ENCODE measurements at regions not wholly inside any gene's neighbourhood (a gene's known extent, or its start where the extent isn't known, plus 50 kb on each side); places are given as distances from the start of the nearest gene placed in this dataset.
A peak's percentile ranks its signal among the peaks of the same experiment; 100 is the strongest.

GRCh38 chr13:40407567-40407966 is 258.9 kb downstream of the FOXO1 start:
- no peak overlapping the region for H3K4me2 ChIP-seq (ENCODE audit: low read length)
- no peak overlapping the region for H3K4me3 ChIP-seq (ENCODE audit: low read depth, low read length)
- no peak overlapping the region for H3K4ac ChIP-seq (ENCODE audit: low read depth, low read length)
- no peaks in the 10 kb centered on the region for H3K36me3 ChIP-seq (ENCODE audit: control insufficient read depth in 1 of 2, insufficient read depth in 2 of 2, low read length in 2 of 2)
- no peak overlapping the region for H2BK12ac ChIP-seq (ENCODE audit: low read length)
- no peak overlapping the region for H3K18ac ChIP-seq (ENCODE audit: low read length)
- H3K9me3 ChIP-seq (ENCODE audit: insufficient read depth, low read depth, low read length): no peaks in the 10 kb centered on the region
- H2BK120ac ChIP-seq (ENCODE audit: insufficient read depth, low read length, poor library complexity): no peak overlapping the region
- WGBS (ENCODE audit: extremely low coverage, insufficient coverage, insufficient read length): no CpG with 5 or more reads among the region's 3 CpGs
- peaks cover 2% of the 10 kb centered on the region for H3K79me2 ChIP-seq (ENCODE audit: control insufficient read depth, insufficient read depth, low read length, poor library complexity)
- no peak overlapping the region for H4K8ac ChIP-seq (ENCODE audit: low read depth, low read length)
- no peak overlapping the region for H4K12ac ChIP-seq (ENCODE audit: low read depth, low read length)
- no peak overlapping the region for H4K91ac ChIP-seq (ENCODE audit: low read depth, low read length)
- no peak overlapping the region for H2AK5ac ChIP-seq (ENCODE audit: low read length)
- no peak overlapping the region for H3K9ac ChIP-seq (ENCODE audit: low read length)
- no peak overlapping the region for H2AFZ ChIP-seq (ENCODE audit: insufficient read depth, low read length, poor library complexity)
- no peak overlapping the region for H3K14ac ChIP-seq (ENCODE audit: low read length)
- H3K27me3 ChIP-seq (ENCODE audit: insufficient read depth, low read length): no peaks in the 10 kb centered on the region
- H3K4me1 ChIP-seq (ENCODE audit: control insufficient read depth in 1 of 2, insufficient read depth in 2 of 2, low read length in 2 of 2): peaks cover 8 to 13% of the 10 kb centered on the region in 2 experiments
- DNase-seq: no peak
- H3K23ac ChIP-seq (ENCODE audit: low read length): no peak overlapping the region
- no peak overlapping the region for H2BK5ac ChIP-seq (ENCODE audit: low read depth, low read length, poor library complexity)
- peaks cover 19% of the 10 kb centered on the region for H3K79me1 ChIP-seq (ENCODE audit: low read length)
- H3K27ac ChIP-seq (ENCODE audit: low read depth, low read length): no peak overlapping the region

- WGBS (ENCODE audit: extremely low coverage, insufficient coverage, insufficient read length): no CpG with 5 or more reads among the region's 5 CpGs
- Histone ChIP-seq H2AFZ (ENCODE audit: insufficient read depth, low read length, poor library complexity) (no peak overlapping the region), H3K36me3 (ENCODE audit: control insufficient read depth in 1 of 2, insufficient read depth in 2 of 2, low read length in 2 of 2) (no peaks in the 10 kb centered on the region), H3K4me1 (ENCODE audit: control insufficient read depth in 1 of 2, insufficient read depth in 2 of 2, low read length in 2 of 2) (peaks cover 2 to 5% of the 10 kb centered on the region in 2 experiments), H3K79me2 (ENCODE audit: control insufficient read depth, insufficient read depth, low read length, poor library complexity) (no peaks in the 10 kb centered on the region), H3K18ac (ENCODE audit: low read length) (no peak overlapping the region), H3K27ac (ENCODE audit: low read depth, low read length) (no peak overlapping the region), H3K4me3 (ENCODE audit: low read depth, low read length) (no peak overlapping the region), H3K27me3 (ENCODE audit: insufficient read depth, low read length) (no peaks in the 10 kb centered on the region), H2BK5ac (ENCODE audit: low read depth, low read length, poor library complexity) (no peak overlapping the region), H3K79me1 (ENCODE audit: low read length) (peaks cover 16% of the 10 kb centered on the region), H2BK120ac (ENCODE audit: insufficient read depth, low read length, poor library complexity) (no peak overlapping the region), H3K14ac (ENCODE audit: low read length) (no peak overlapping the region), H4K91ac (ENCODE audit: low read depth, low read length) (no peak overlapping the region), H3K23ac (ENCODE audit: low read length) (no peak overlapping the region), H4K8ac (ENCODE audit: low read depth, low read length) (no peak overlapping the region), H3K4ac (ENCODE audit: low read depth, low read length) (no peak overlapping the region), H3K4me2 (ENCODE audit: low read length) (no peak overlapping the region), H2AK5ac (ENCODE audit: low read length) (no peak overlapping the region), H2BK12ac (ENCODE audit: low read length) (no peak overlapping the region), H3K9me3 (ENCODE audit: insufficient read depth, low read depth, low read length) (no peaks in the 10 kb centered on the region), H4K12ac (ENCODE audit: low read depth, low read length) (no peak overlapping the region), H3K9ac (ENCODE audit: low read length) (no peak overlapping the region)
- peak in 1 of 2 donors; percentile 62 for DNase-seq
Measured at GRCh38 chr13:40408602-40409001, 257.8 kb downstream of the FOXO1 start.

- no peak overlapping the region for H3K23ac ChIP-seq (ENCODE audit: low read length)
- no CpG with 5 or more reads among the region's 2 CpGs for whole genome bisulfite sequencing (ENCODE audit: extremely low coverage, insufficient coverage, insufficient read length)
- H3K4me1 ChIP-seq (ENCODE audit: control insufficient read depth in 1 of 2, insufficient read depth in 2 of 2, low read length in 2 of 2): peaks cover 0 to 1% of the 10 kb centered on the region in 2 experiments
- no peaks in the 10 kb centered on the region for H3K27me3 ChIP-seq (ENCODE audit: insufficient read depth, low read length)
- no peak overlapping the region for H3K14ac ChIP-seq (ENCODE audit: low read length)
- H3K9ac ChIP-seq (ENCODE audit: low read length): no peak overlapping the region
- H2BK12ac ChIP-seq (ENCODE audit: low read length): no peak overlapping the region
- no peak overlapping the region for H2BK5ac ChIP-seq (ENCODE audit: low read depth, low read length, poor library complexity)
- H4K12ac ChIP-seq (ENCODE audit: low read depth, low read length): no peak overlapping the region
- H3K9me3 ChIP-seq (ENCODE audit: insufficient read depth, low read depth, low read length): no peaks in the 10 kb centered on the region
- H2AFZ ChIP-seq (ENCODE audit: insufficient read depth, low read length, poor library complexity): no peak overlapping the region
- no peak overlapping the region for H3K4me3 ChIP-seq (ENCODE audit: low read depth, low read length)
- H4K8ac ChIP-seq (ENCODE audit: low read depth, low read length): no peak overlapping the region
- H3K79me1 ChIP-seq (ENCODE audit: low read length): peaks cover 9% of the 10 kb centered on the region
- no peak for DNase-seq
- H3K79me2 ChIP-seq (ENCODE audit: control insufficient read depth, insufficient read depth, low read length, poor library complexity): no peaks in the 10 kb centered on the region
- no peak overlapping the region for H3K4ac ChIP-seq (ENCODE audit: low read depth, low read length)
- no peak overlapping the region for H4K91ac ChIP-seq (ENCODE audit: low read depth, low read length)
- H3K36me3 ChIP-seq (ENCODE audit: control insufficient read depth in 1 of 2, insufficient read depth in 2 of 2, low read length in 2 of 2): no peaks in the 10 kb centered on the region
- peak overlapping the region; percentile 24 for H2BK120ac ChIP-seq (ENCODE audit: insufficient read depth, low read length, poor library complexity)
- H2AK5ac ChIP-seq (ENCODE audit: low read length): no peak overlapping the region
- H3K4me2 ChIP-seq (ENCODE audit: low read length): no peak overlapping the region
- no peak overlapping the region for H3K18ac ChIP-seq (ENCODE audit: low read length)
- H3K27ac ChIP-seq (ENCODE audit: low read depth, low read length): no peak overlapping the region
Measured at GRCh38 chr13:40409278-40409677, 257.2 kb downstream of the FOXO1 start.

- H3K4ac ChIP-seq (ENCODE audit: low read depth, low read length): no peak overlapping the region
- H3K27me3 ChIP-seq (ENCODE audit: insufficient read depth, low read length): no peaks in the 10 kb centered on the region
- no peak overlapping the region for H3K4me2 ChIP-seq (ENCODE audit: low read length)
- H2AFZ ChIP-seq (ENCODE audit: insufficient read depth, low read length, poor library complexity): no peak overlapping the region
- H4K12ac ChIP-seq (ENCODE audit: low read depth, low read length): no peak overlapping the region
- H3K23ac ChIP-seq (ENCODE audit: low read length): no peak overlapping the region
- no peak overlapping the region for H2BK5ac ChIP-seq (ENCODE audit: low read depth, low read length, poor library complexity)
- peaks cover 1% of the 10 kb centered on the region for H3K79me1 ChIP-seq (ENCODE audit: low read length)
- WGBS (ENCODE audit: extremely low coverage, insufficient coverage, insufficient read length): no CpG with 5 or more reads among the region's 1 CpG
- H4K91ac ChIP-seq (ENCODE audit: low read depth, low read length): no peak overlapping the region
- no peak overlapping the region for H2BK12ac ChIP-seq (ENCODE audit: low read length)
- H3K9me3 ChIP-seq (ENCODE audit: insufficient read depth, low read depth, low read length): no peaks in the 10 kb centered on the region
- DNase-seq: no peak
- no peaks in the 10 kb centered on the region for H3K79me2 ChIP-seq (ENCODE audit: control insufficient read depth, insufficient read depth, low read length, poor library complexity)
- H2BK120ac ChIP-seq (ENCODE audit: insufficient read depth, low read length, poor library complexity): no peak overlapping the region
- H3K9ac ChIP-seq (ENCODE audit: low read length): no peak overlapping the region
- no peak overlapping the region for H3K4me3 ChIP-seq (ENCODE audit: low read depth, low read length)
- no peak overlapping the region for H4K8ac ChIP-seq (ENCODE audit: low read depth, low read length)
- H2AK5ac ChIP-seq (ENCODE audit: low read length): no peak overlapping the region
- no peaks in the 10 kb centered on the region for H3K4me1 ChIP-seq (ENCODE audit: control insufficient read depth in 1 of 2, insufficient read depth in 2 of 2, low read length in 2 of 2)
- H3K36me3 ChIP-seq (ENCODE audit: control insufficient read depth in 1 of 2, insufficient read depth in 2 of 2, low read length in 2 of 2): no peaks in the 10 kb centered on the region
- H3K18ac ChIP-seq (ENCODE audit: low read length): no peak overlapping the region
- H3K14ac ChIP-seq (ENCODE audit: low read length): no peak overlapping the region
- no peak overlapping the region for H3K27ac ChIP-seq (ENCODE audit: low read depth, low read length)
Measured at GRCh38 chr13:40410315-40410714, 256.1 kb downstream of the FOXO1 start.

Data from trophoblast cell (in vitro differentiated cells and primary cell).